Esophagus squamous epithelium (tissue), 5 donors: ENCODE measurements at regions not wholly inside any gene's neighbourhood (a gene's known extent, or its start where the extent isn't known, plus 50 kb on each side); places are given as distances from the start of the nearest gene placed in this dataset.

Source experiments
- DNase-seq: peaks from one replicate; lab custom pipeline; 2025; lab: John Stamatoyannopoulos, UW
- H3K27ac ChIP-seq, 4 donors: fragments of 200-600 bp; sonication (generic); one replicate each; pipeline ENCODE4 v1.5.1; 2016 to 2019; ENCODE audit warnings: mild to moderate bottlenecking in 1 of 4
- H3K27me3 ChIP-seq, 4 donors: fragments of 200-600 bp; sonication (generic); 1 replicate in 3 of 4; 2 replicates in 1 of 4; pipeline versions ENCODE4 v1.5.1 to v1.6.0; 2017 to 2021; ENCODE audit warnings: antibody characterized with exemption in 1 of 4
- H3K36me3 ChIP-seq, 3 donors: fragments of 200-600 bp; sonication (generic); one replicate each; pipeline ENCODE4 v1.5.1; 2016 to 2019
- H3K4me1 ChIP-seq, 3 donors: fragments of 200-600 bp; sonication (generic); one replicate each; pipeline ENCODE4 v1.5.1; 2017 to 2019
- H3K4me3 ChIP-seq, 4 donors: fragments of 200-600 bp; sonication (generic); 1 replicate in 3 of 4; 2 replicates in 1 of 4; pipeline ENCODE4 v1.5.1; 2016 to 2019; ENCODE audit warnings: mild to moderate bottlenecking in 2 of 4, moderate library complexity in 1 of 4
- H3K9me3 ChIP-seq, 3 donors: fragments of 200-600 bp; sonication (generic); one replicate each; pipeline ENCODE4 v1.5.1; 2016 to 2019
- POLR2A ChIP-seq, 4 donors: fragments of 450-650 bp; IDR thresholded peaks; one replicate each; pipeline ENCODE4 v1.6.1; 2017; ENCODE audit warnings: antibody characterized with exemption in 4 of 4, mild to moderate bottlenecking in 4 of 4, moderate library complexity in 3 of 4
- WGBS, 2 donors: methylation state at CpG; one replicate each; pipeline ENCODE4 v1.1.5; 2018; 5-methylcytosine and 5-hydroxymethylcytosine counted together
- intact Hi-C: fragments of 100-400 bp; cut with DNase I; formaldehyde crosslinking; loops from one replicate; pipeline ENCODE4 v1.15.0; 2022
- TF ChIP-seq, protein P1 (sequence below), 6 experiments: fragments of 450-650 bp in 4 of 6; fragments of 200-600 bp in 2 of 6; sonication (generic) in 2 of 6; IDR thresholded peaks; one replicate each; pipeline ENCODE4 v1.5.1; 2016 to 2019; ENCODE audit warnings: antibody characterized with exemption in 6 of 6, mild to moderate bottlenecking in 4 of 6, moderate library complexity in 4 of 6
- donor health status: DM: yes; HTN: yes; CAD: no.

DNA sequence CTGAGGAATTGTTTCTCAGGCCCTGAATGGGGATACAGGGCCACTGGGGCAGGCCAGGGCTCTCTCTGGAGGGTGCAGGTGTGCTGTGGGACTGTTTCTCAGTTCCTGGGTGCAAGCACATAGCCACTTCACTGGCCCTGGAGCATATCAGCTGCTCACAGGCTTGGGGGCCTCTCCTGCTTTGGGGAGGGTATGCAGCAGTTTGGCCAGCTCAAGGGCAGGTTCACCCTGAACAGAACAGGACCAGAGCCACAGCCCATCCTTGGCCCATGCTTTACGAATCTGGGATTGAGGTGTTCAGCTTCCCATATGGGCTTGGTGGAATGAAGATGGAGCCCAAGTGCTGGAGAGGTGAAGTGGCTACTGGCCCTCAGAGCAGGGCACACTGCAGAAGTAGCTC, 186.5 kb downstream of the FBXO8 start:
- no peak for DNase-seq
- TF ChIP-seq, protein P1, sequence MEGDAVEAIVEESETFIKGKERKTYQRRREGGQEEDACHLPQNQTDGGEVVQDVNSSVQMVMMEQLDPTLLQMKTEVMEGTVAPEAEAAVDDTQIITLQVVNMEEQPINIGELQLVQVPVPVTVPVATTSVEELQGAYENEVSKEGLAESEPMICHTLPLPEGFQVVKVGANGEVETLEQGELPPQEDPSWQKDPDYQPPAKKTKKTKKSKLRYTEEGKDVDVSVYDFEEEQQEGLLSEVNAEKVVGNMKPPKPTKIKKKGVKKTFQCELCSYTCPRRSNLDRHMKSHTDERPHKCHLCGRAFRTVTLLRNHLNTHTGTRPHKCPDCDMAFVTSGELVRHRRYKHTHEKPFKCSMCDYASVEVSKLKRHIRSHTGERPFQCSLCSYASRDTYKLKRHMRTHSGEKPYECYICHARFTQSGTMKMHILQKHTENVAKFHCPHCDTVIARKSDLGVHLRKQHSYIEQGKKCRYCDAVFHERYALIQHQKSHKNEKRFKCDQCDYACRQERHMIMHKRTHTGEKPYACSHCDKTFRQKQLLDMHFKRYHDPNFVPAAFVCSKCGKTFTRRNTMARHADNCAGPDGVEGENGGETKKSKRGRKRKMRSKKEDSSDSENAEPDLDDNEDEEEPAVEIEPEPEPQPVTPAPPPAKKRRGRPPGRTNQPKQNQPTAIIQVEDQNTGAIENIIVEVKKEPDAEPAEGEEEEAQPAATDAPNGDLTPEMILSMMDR (IDR thresholded peaks at IDR 0.05) = no peak
- TF ChIP-seq POLR2A (IDR thresholded peaks at IDR 0.05) = no peak
- no peaks in the 10 kb centered on the region for H3K4me1 ChIP-seq
- H3K36me3 ChIP-seq = no peaks in the 10 kb centered on the region
- H3K27me3 ChIP-seq = no peaks in the 10 kb centered on the region
- no peaks in the 10 kb centered on the region for H3K9me3 ChIP-seq
- WGBS, 2 donors = 60 to 80% methylated on average over 1 of the region's 1 CpG
- H3K27ac ChIP-seq = no peak overlapping the region
- intact Hi-C loops = no loop called here
- no peak overlapping the region for H3K4me3 ChIP-seq

DNA sequence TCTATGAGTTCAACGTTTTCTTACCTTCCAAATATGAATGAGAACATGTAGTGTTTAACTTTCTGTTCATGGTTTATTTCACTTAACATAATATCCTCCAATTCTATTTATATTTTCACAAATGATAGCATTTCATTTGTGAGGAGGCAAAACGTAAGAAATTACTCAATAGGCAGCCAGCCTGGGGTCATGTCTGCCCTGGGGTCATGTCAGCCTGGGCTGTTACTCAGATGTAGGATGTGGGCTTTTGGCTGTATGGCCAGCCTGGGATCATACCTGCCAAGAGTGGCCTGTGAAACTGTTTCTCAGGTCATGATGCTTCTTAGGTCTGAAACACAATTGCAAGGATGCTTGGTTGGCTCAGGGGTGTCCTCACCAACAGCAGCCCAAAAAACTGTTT, 187.0 kb downstream of the FBXO8 start:
- 17 to 24% methylated on average over 2 of the region's 2 CpGs for WGBS, 2 donors
- TF ChIP-seq, protein P1 (IDR thresholded peaks at IDR 0.05) = no peak
- TF ChIP-seq POLR2A (IDR thresholded peaks at IDR 0.05) = no peak
- intact Hi-C loops = no loop called here
- no peaks in the 10 kb centered on the region for H3K4me1 ChIP-seq
- no peak overlapping the region for H3K27ac ChIP-seq
- no peaks in the 10 kb centered on the region for H3K9me3 ChIP-seq
- H3K36me3 ChIP-seq = no peaks in the 10 kb centered on the region
- H3K4me3 ChIP-seq = no peak overlapping the region
- DNase-seq = no peak
- no peaks in the 10 kb centered on the region for H3K27me3 ChIP-seq

DNA sequence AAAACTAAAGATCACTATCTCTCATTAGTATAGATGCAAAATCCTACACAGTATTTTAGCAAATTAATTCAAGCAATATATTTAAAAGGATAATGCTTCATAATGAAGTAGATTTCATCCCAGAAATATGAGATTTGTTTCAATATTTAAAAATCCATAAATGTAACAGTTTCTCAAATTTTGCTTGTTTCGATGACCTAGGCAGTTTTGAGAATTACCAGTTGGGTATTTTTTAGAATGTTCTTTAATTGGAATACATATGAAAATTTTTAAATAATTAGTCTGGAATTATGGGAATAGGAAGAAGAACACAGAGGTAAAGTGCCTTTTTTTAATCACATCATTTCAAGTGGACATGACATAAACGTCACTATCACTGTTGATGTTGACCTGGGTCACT, 192.3 kb downstream of the FBXO8 start:
- H3K27ac ChIP-seq = no peak overlapping the region
- DNase-seq = no peak
- H3K4me3 ChIP-seq = no peak overlapping the region
- H3K4me1 ChIP-seq = no peaks in the 10 kb centered on the region
- no peak for TF ChIP-seq POLR2A (IDR thresholded peaks at IDR 0.05)
- TF ChIP-seq, protein P1 (IDR thresholded peaks at IDR 0.05) = no peak
- H3K9me3 ChIP-seq = no peaks in the 10 kb centered on the region
- intact Hi-C loops = no loop called here
- no peaks in the 10 kb centered on the region for H3K36me3 ChIP-seq
- no peaks in the 10 kb centered on the region for H3K27me3 ChIP-seq
- WGBS, 2 donors = 78 to 82% methylated on average over 2 of the region's 2 CpGs

GRCh38 chr4:174089711-174090110, 193.8 kb downstream of the FBXO8 start:
- no peaks in the 10 kb centered on the region for H3K27me3 ChIP-seq
- intact Hi-C loops = no loop called here
- no peak overlapping the region for H3K27ac ChIP-seq
- no peak for TF ChIP-seq POLR2A (IDR thresholded peaks at IDR 0.05)
- TF ChIP-seq, protein P1 (IDR thresholded peaks at IDR 0.05) = no peak
- H3K36me3 ChIP-seq = no peaks in the 10 kb centered on the region
- no peaks in the 10 kb centered on the region for H3K4me1 ChIP-seq
- no peaks in the 10 kb centered on the region for H3K9me3 ChIP-seq
- H3K4me3 ChIP-seq = no peak overlapping the region
- WGBS, 2 donors = 67 to 71% methylated on average over 4 of the region's 4 CpGs
- no peak for DNase-seq

DNA sequence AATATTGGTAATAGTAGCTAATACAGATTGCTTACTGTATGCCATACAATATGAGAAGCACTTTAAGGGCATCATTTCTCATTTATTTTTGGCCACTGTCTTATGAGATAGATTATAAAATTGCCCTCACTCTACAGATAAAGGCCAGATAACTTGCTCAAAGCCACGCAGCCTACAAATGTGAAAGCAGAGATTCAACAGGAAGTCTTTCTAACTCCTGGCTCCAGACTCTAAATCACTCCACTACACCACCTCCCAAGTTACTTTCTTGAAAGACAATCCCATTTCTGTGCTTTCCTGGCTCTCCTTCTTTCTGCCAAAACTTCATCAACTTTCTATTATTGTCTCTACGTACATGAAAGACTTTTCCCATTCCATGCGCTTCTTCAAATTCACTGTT, 194.7 kb downstream of the FBXO8 start:
- no peak for TF ChIP-seq POLR2A (IDR thresholded peaks at IDR 0.05)
- TF ChIP-seq, protein P1 (IDR thresholded peaks at IDR 0.05) = no peak
- Histone ChIP-seq H3K4me1 (no peaks in the 10 kb centered on the region), H3K27me3 (no peaks in the 10 kb centered on the region), H3K4me3 (no peak overlapping the region), H3K36me3 (no peaks in the 10 kb centered on the region), H3K27ac (no peak overlapping the region), H3K9me3 (no peaks in the 10 kb centered on the region)
- 77 to 80% methylated on average over 3 of the region's 3 CpGs for WGBS, 2 donors
- intact Hi-C loops = no loop called here
- DNase-seq = no peak
